B cell (primary cell): ENCODE measurements at regions not wholly inside any gene's neighbourhood (a gene's known extent, or its start where the extent isn't known, plus 50 kb on each side); places are given as distances from the start of the nearest gene placed in this dataset.

Source experiments
- CTCF ChIP-seq: fragments of 200-600 bp; IDR thresholded peaks from one replicate; pipeline ENCODE4 v1.8.0; 2022; ENCODE audit warnings: antibody characterized with exemption, mild to moderate bottlenecking
- EZH2 ChIP-seq: IDR thresholded peaks from 2 replicates; pipeline ENCODE4 v1.6.1; 2012; ENCODE audit warnings: borderline replicate concordance, low read depth, mild to moderate bottlenecking, moderate library complexity, low read length; ENCODE audit not compliant: insufficient read depth, poor library complexity, severe bottlenecking

- no peak for TF ChIP-seq CTCF
- TF ChIP-seq EZH2, result no peak
These were observed 52.0 kb upstream of the TINAGL1 start for GRCh38 chr1:31524186-31524901.
